Ishikawa (cell line): ENCODE measurements at regions not wholly inside any gene's neighbourhood (a gene's known extent, or its start where the extent isn't known, plus 50 kb on each side); places are given as distances from the start of the nearest gene placed in this dataset.

ENCODE experiments used
- CREB1 ChIP-seq: IDR thresholded peaks from 2 replicates; pipeline ENCODE4 v1.6.1; 2012; ENCODE audit warnings: low read depth
- EGR1 ChIP-seq: IDR thresholded peaks from 2 replicates; pipeline ENCODE4 v1.6.1; 2012
- EP300 ChIP-seq: IDR thresholded peaks from 2 replicates; pipeline ENCODE4 v1.6.1; 2012; ENCODE audit warnings: borderline replicate concordance
- FOXM1 ChIP-seq: IDR thresholded peaks from 2 replicates; pipeline ENCODE4 v1.6.1; 2012; ENCODE audit warnings: low read depth, borderline replicate concordance
- MAX ChIP-seq: IDR thresholded peaks from 2 replicates; pipeline ENCODE4 v1.6.1; 2012
- RAD21 ChIP-seq: IDR thresholded peaks from 2 replicates; pipeline ENCODE4 v1.6.1; 2012; ENCODE audit warnings: low read depth
- REST ChIP-seq: IDR thresholded peaks from 2 replicates; pipeline ENCODE4 v1.6.1; 2012; ENCODE audit warnings: low read depth, mild to moderate bottlenecking
- TAF1 ChIP-seq: IDR thresholded peaks from 2 replicates; pipeline ENCODE4 v1.6.1; 2012; ENCODE audit warnings: low read depth, mild to moderate bottlenecking
- TEAD4 ChIP-seq: IDR thresholded peaks from 2 replicates; pipeline ENCODE4 v1.6.1; 2012
- YY1 ChIP-seq: IDR thresholded peaks from 2 replicates; pipeline ENCODE4 v1.6.1; 2012; ENCODE audit warnings: low read depth

GRCh38 chr7:109318136-109318535 lies 748.5 kb downstream of the DNAJB9 start:
- TF ChIP-seq REST, result no peak
- no peak for TF ChIP-seq EP300
- no peak for TF ChIP-seq TAF1
- TF ChIP-seq YY1, result no peak
- no peak for TF ChIP-seq RAD21
- TF ChIP-seq MAX, result no peak
- TF ChIP-seq CREB1, result no peak
- no peak for TF ChIP-seq EGR1
- TF ChIP-seq TEAD4, result no peak
- TF ChIP-seq FOXM1, result no peak
